HUDEP-2 (cell line): ENCODE measurements at regions not wholly inside any gene's neighbourhood (a gene's known extent, or its start where the extent isn't known, plus 50 kb on each side); places are given as distances from the start of the nearest gene placed in this dataset.

Source experiments
- DNase-seq, 76 experiments: peaks; one replicate each; lab custom pipeline; 2025; ENCODE audit not compliant: unreplicated experiment in 76 of 76; lab: John Stamatoyannopoulos, UW

- no peak for DNase-seq
Measured at GRCh38 chr2:11033114-11033513, 121.4 kb downstream of the KCNF1 start.

- no peak for DNase-seq
Measured at GRCh38 chr2:11038641-11039040, 116.6 kb upstream of the SLC66A3 start.

- DNase-seq, result no peak
Measured at GRCh38 chr2:11040992-11041391, 114.3 kb upstream of the SLC66A3 start.

DNA sequence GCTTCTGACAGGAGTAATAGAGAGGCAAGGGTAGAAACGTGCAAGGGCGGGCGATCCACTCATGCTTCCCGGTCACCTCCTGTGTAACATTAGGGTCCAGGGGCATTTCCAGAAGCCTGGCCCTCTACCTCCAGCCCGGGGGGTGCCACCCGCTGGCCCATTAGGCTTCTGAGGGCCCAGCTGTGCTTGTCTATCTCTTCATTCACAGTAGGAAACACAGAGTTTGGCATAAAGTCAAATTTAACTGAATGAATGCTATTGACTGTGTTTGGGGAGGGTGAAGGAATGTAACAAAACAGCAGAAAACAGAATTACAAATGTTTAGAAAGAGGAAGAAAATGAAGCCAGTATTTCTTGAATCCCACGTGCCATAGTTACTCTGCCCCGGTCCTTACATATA, 112.4 kb upstream of the SLC66A3 start:
- no peak for DNase-seq

GRCh38 chr2:11043245-11043644, 112.0 kb upstream of the SLC66A3 start:
- no peak for DNase-seq

- DNase-seq, result no peak
Measured at GRCh38 chr2:11044201-11044600, 111.1 kb upstream of the SLC66A3 start.

DNA sequence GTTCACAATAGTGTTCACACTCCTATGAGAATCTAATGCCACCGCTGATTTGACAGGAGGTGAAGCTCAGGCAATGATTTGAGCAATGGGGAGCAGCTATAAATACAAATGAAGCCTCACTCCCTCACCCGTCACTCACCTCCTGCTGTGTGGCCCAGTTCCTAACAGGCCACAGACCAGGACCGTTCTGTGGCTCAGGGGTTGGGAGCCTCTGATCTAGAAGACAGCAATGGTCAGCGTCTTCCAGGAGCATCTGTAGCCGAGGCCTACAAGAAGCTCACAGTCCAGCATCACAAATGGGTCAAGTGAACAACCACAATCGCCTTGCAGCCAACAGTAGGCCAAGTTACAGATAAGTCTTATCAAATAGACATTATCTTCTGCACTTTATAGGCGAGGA, 110.0 kb upstream of the SLC66A3 start:
- no peak for DNase-seq

DNA sequence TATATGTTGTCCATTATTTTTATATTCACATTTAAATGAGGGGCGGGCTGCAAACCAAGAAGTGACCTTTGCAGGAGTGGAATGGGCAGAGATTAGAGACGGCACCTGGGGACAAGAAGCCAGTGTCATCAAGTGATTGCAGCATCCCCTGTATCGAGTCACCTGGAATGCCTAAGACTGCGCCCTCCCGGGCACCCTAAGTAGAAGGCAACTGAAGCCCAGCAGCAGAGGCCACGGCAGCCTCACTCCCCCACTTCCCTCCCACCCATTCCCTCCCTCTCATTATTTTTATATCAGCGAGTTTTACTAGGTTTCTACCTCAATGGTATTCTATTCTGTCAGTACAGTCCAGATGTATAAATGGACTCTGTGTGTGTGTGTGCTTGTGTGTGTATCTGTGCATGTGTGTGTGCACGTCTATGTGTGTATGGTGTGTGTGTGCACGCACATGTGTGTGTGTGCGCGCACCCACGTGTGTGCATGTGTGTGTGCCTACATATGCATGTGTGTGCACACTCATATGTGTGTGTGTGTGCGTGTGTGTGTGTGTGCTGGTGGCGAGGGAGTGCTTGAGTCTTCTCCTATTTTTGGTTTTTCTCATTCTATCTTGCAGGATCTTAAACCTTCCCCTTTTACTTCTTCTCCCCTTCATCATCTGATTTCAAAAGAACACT, 106.8 kb upstream of the SLC66A3 start:
- no peak for DNase-seq

DNA sequence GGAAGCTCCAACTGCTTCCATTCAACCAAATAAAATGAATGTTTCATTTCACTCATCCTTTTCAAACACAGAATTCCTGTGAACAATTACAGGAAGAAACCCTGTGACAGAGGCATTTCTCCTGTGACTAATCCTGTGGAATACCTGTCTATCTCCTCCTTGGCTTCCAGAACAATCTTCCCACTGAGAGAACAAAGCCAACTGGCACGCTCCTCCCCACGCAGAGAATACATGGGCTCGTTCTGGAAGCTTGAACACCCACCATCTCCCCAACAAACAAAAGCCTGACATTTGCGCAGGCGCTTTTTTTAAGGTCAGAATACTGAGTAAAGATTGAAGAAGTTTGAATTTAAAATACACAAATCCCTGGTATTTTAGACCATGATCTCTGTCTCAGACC, 104.7 kb upstream of the SLC66A3 start:
- DNase-seq, result no peak

- DNase-seq, result no peak
Measured at GRCh38 chr2:11051280-11051679, 104.0 kb upstream of the SLC66A3 start.

DNA sequence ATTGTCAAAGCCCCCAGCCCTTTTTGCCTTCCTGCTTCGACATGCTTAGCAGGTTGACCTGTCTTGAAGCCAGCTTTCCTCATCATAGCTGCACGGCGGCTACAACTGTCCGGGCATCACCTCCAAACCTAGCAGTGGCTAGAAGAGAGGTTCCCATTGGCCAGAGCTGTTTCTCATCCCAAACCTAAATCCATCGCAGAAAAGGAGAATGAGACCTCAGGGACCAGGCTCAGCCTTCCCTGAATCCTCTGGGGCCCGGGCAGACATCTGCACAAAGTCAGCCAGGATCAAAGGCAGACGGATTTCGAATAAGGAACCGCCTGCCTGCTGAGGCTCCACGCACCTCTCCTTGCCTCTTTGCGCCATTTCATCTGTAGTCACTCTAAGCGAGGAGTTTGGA, 101.7 kb upstream of the SLC66A3 start:
- DNase-seq, result no peak

- no peak for DNase-seq
Measured at GRCh38 chr2:11054783-11055678, 100.2 kb upstream of the SLC66A3 start.

GRCh38 chr2:11055679-11056215, 99.5 kb upstream of the SLC66A3 start:
- no peak for DNase-seq

DNA sequence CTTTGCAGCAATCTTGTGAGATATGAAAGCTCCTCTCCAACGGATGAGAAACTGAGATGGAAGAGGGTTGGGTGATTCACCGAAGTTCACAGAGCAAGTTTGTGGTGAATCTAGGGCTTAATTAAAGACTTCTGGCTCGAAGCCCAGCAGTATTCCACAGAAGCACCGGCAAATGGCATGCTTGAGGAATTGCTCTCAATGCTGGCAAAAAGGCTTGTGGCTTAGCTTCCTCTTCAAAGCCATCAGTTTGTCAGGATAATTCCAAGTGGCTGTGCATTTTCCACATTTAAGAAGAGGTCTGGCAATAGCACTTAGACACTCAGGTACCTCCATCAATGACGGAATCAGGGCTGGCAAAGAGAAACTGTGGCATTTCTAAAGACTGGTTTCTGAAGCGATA, 98.7 kb upstream of the SLC66A3 start:
- DNase-seq, result no peak

- DNase-seq, result no peak
Measured at GRCh38 chr2:11057031-11057430, 98.2 kb upstream of the SLC66A3 start.

GRCh38 chr2:11058129-11058528, 97.1 kb upstream of the SLC66A3 start:
- DNase-seq, result no peak

GRCh38 chr2:11060376-11061169, 94.7 kb upstream of the SLC66A3 start:
- no peak for DNase-seq

- no peak for DNase-seq
Measured at GRCh38 chr2:11065833-11066485, 89.3 kb upstream of the SLC66A3 start.

- no peak for DNase-seq
Measured at GRCh38 chr2:11067221-11068078, 87.8 kb upstream of the SLC66A3 start.
